HuH-7 (cell line): ENCODE measurements at regions not wholly inside any gene's neighbourhood (a gene's known extent, or its start where the extent isn't known, plus 50 kb on each side); places are given as distances from the start of the nearest gene placed in this dataset.

ENCODE experiments used
- DNase-seq: peaks from one replicate; pipeline ENCODE4 v3.0.0; 2011; ENCODE audit warnings: low spot score

- no peak for DNase-seq
These were observed 126.1 kb downstream of the GDAP2 start for GRCh38 chr1:117803318-117803717.

GRCh38 chr1:117809764-117810163 lies 119.7 kb downstream of the GDAP2 start:
- no peak for DNase-seq

GRCh38 chr1:117810553-117810952 lies 118.9 kb downstream of the GDAP2 start:
- DNase-seq, result no peak

- DNase-seq, result no peak
These were observed 116.4 kb downstream of the GDAP2 start for GRCh38 chr1:117812869-117813511.
